WTC11 (cell line): ENCODE measurements at regions not wholly inside any gene's neighbourhood (a gene's known extent, or its start where the extent isn't known, plus 50 kb on each side); places are given as distances from the start of the nearest gene placed in this dataset.

Experiments
- ATAC-seq: fragments of 200-7000 bp; cut with Tn5 transposase; 2 replicates; pipeline ENCODE4 v1.10.0; 2021; ENCODE audit warnings: mild to moderate bottlenecking, moderate library complexity
- CTCF ChIA-PET: fragments of 300-600 bp; sonication (Branson Sonifier 250); formaldehyde crosslinking; loops from one replicate; lab custom pipeline; 2021; ENCODE audit warnings: antibody characterized with exemption; lab: Charles Lee
- POLR2A ChIA-PET: fragments of 350-600 bp; sonication (Branson Sonifier 250); formaldehyde crosslinking; loops from one replicate; lab custom pipeline; 2021; ENCODE audit warnings: antibody characterized with exemption; lab: Charles Lee
- DNase-seq: peaks from one replicate; pipeline ENCODE4 v3.0.0; 2021; ENCODE audit warnings: low spot score
- H3K27ac Mint-ChIP-seq: 2 replicates; pipeline ENCODE4 v1.8.0; 2021; ENCODE audit warnings: mixed read lengths
- H3K27me3 Mint-ChIP-seq: 2 replicates; pipeline ENCODE4 v1.8.0; 2021; ENCODE audit warnings: low read depth, mild to moderate bottlenecking, moderate library complexity, mixed read lengths
- H3K36me3 Mint-ChIP-seq: 2 replicates; pipeline ENCODE4 v1.8.0; 2021; ENCODE audit warnings: mixed read lengths
- H3K4me1 Mint-ChIP-seq: 2 replicates; pipeline ENCODE4 v1.8.0; 2022; ENCODE audit warnings: mixed read lengths
- H3K4me3 Mint-ChIP-seq: 2 replicates; pipeline ENCODE4 v1.8.0; 2021; ENCODE audit warnings: mild to moderate bottlenecking, moderate library complexity, mixed read lengths
- H3K9me3 Mint-ChIP-seq: 2 replicates; pipeline ENCODE4 v1.8.0; 2021; ENCODE audit warnings: mixed read lengths
- CREM ChIP-seq: sonication (generic); formaldehyde crosslinking; IDR thresholded peaks from 2 replicates; pipeline ENCODE4 v1.8.1; 2022; ENCODE audit warnings: mild to moderate bottlenecking, missing genetic modification reagents, moderate library complexity
- CTCF ChIP-seq: fragments of 200-600 bp; IDR thresholded peaks from 2 replicates; pipeline ENCODE4 v1.8.0; 2022; ENCODE audit warnings: antibody characterized with exemption
- E2F1 ChIP-seq: sonication (generic); formaldehyde crosslinking; IDR thresholded peaks from 2 replicates; pipeline ENCODE4 v1.8.0; 2022; ENCODE audit warnings: mild to moderate bottlenecking, missing genetic modification reagents
- ETV6 ChIP-seq: sonication (generic); formaldehyde crosslinking; IDR thresholded peaks from 2 replicates; pipeline ENCODE4 v1.8.1; 2022; ENCODE audit warnings: mild to moderate bottlenecking, missing genetic modification reagents
- GABPB1 ChIP-seq: sonication (generic); formaldehyde crosslinking; IDR thresholded peaks from 2 replicates; pipeline ENCODE4 v1.8.1; 2023; ENCODE audit warnings: mild to moderate bottlenecking, missing genetic modification reagents
- NR1H2 ChIP-seq: sonication (generic); formaldehyde crosslinking; IDR thresholded peaks from 2 replicates; pipeline ENCODE4 v1.9.0; 2021; ENCODE audit warnings: mild to moderate bottlenecking, moderate library complexity, missing genetic modification reagents
- PRDM15 ChIP-seq: sonication (generic); formaldehyde crosslinking; IDR thresholded peaks from 2 replicates; pipeline ENCODE4 v1.8.0; 2022; ENCODE audit warnings: missing genetic modification reagents
- PRRX2 ChIP-seq: fragments of 250-450 bp; sonication (Bioruptor Pico); IDR thresholded peaks from 2 replicates; pipeline ENCODE4 v1.8.0; 2021; ENCODE audit warnings: mild to moderate bottlenecking
- SMAD3 ChIP-seq: sonication (generic); formaldehyde crosslinking; IDR thresholded peaks from 2 replicates; pipeline ENCODE4 v1.8.0; 2022; ENCODE audit warnings: missing genetic modification reagents, mild to moderate bottlenecking, borderline replicate concordance
- ZNF219 ChIP-seq: sonication (generic); formaldehyde crosslinking; IDR thresholded peaks from 2 replicates; pipeline ENCODE4 v1.8.0; 2023; ENCODE audit warnings: missing genetic modification reagents, mild to moderate bottlenecking, borderline replicate concordance
- ZNF512 ChIP-seq: sonication (generic); formaldehyde crosslinking; IDR thresholded peaks from 2 replicates; pipeline ENCODE4 v1.8.1; 2022; ENCODE audit warnings: missing genetic modification reagents, borderline replicate concordance
- ZSCAN18 ChIP-seq: fragments of 250-450 bp; sonication (Bioruptor Pico); IDR thresholded peaks from 2 replicates; pipeline ENCODE4 v2.1.2; 2022; ENCODE audit warnings: mild to moderate bottlenecking, moderate library complexity
- TF ChIP-seq, protein P1 (sequence below): sonication (generic); formaldehyde crosslinking; IDR thresholded peaks from 2 replicates; pipeline ENCODE4 v1.8.0; 2023; ENCODE audit warnings: missing genetic modification reagents
- TF ChIP-seq, protein P2 (sequence below): sonication (generic); formaldehyde crosslinking; IDR thresholded peaks from 2 replicates; pipeline ENCODE4 v1.8.1; 2022; ENCODE audit warnings: mild to moderate bottlenecking, moderate library complexity, missing genetic modification reagents
- TF ChIP-seq, protein P3 (sequence below): sonication (generic); formaldehyde crosslinking; conservative IDR thresholded peaks from 2 replicates; pipeline ENCODE4 v1.8.1; 2022; ENCODE audit warnings: mild to moderate bottlenecking, missing genetic modification reagents
- TF ChIP-seq, protein P4 (sequence below): sonication (generic); formaldehyde crosslinking; IDR thresholded peaks from 2 replicates; pipeline ENCODE4 v1.8.0; 2023; ENCODE audit warnings: missing genetic modification reagents, mild to moderate bottlenecking, borderline replicate concordance
- TF ChIP-seq, protein P5 (sequence below): fragments of 250-450 bp; sonication (Bioruptor Pico); IDR thresholded peaks from 2 replicates; pipeline ENCODE4 v1.9.0; 2021; ENCODE audit warnings: moderate library complexity, mild to moderate bottlenecking, inconsistent platforms, borderline replicate concordance

- TF ChIP-seq, protein P1, sequence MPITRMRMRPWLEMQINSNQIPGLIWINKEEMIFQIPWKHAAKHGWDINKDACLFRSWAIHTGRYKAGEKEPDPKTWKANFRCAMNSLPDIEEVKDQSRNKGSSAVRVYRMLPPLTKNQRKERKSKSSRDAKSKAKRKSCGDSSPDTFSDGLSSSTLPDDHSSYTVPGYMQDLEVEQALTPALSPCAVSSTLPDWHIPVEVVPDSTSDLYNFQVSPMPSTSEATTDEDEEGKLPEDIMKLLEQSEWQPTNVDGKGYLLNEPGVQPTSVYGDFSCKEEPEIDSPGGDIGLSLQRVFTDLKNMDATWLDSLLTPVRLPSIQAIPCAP: no peak
- TF ChIP-seq CREM (no peak), PRRX2 (CRISPR knock-in tag) (no peak), GABPB1 (CRISPR knock-in tag) (no peak), NR1H2 (CRISPR knock-in tag) (no peak)
Observed at GRCh38 chr22:49458708-49459099, 369.0 kb downstream of the BRD1 start (continued).

DNA sequence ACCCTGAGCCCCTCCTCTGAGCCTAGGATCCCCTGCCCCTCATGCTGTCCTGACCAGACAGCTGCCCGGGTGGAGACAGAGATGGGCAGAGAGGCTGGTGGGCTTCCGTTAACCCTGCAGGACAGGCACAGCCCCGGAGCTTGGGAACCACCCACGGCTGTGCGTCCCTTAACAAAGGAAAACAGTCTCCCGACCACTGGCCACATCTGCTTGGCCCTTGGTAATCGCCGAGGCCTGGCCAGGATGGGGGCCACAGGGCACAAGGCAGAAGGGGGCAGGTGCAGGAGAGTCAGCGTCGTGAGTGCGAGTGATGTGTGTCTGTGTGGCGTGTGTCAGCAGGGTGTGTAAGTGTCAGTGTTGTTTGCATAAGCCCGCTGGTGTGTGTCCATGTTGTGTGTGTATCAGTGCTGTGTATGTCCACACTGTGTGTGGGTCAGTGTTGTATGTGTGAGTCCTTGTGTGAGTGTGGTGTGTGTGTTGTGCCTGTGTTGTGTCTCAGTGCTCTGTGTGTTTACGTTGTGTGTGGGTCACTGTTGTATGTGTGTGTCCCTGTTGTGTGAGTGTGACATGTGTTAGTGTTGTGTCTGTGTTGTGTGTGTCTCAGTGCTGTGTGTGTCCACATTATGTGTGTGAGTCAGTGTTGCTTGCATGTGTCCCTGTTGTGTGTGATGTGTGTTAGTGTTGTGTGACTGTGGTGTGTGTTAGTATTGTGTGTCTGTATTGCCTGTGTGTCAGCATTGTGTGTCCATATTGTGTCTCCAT lies 369.5 kb downstream of the BRD1 start:
- H3K27me3 Mint-ChIP-seq: peaks cover 4% of the 10 kb centered on the region
- no peak overlapping the region for H3K4me3 Mint-ChIP-seq
- DNase-seq (no peak), ATAC-seq (no peak)
- no peaks in the 10 kb centered on the region for H3K9me3 Mint-ChIP-seq
- peak overlapping the region; percentile 0; the same call in 1 of the 2 replicates for H3K27ac Mint-ChIP-seq
- CTCF ChIA-PET: no interaction called here
- H3K36me3 Mint-ChIP-seq: no peaks in the 10 kb centered on the region
- POLR2A ChIA-PET: no interaction called here
- peaks cover 28% of the 10 kb centered on the region for H3K4me1 Mint-ChIP-seq
- TF ChIP-seq CREM (no peak), ZNF219 (CRISPR knock-in tag) (no peak), SMAD3 (CRISPR knock-in tag) (no peak), ETV6 (no peak), ZNF512 (CRISPR knock-in tag) (no peak), CTCF (no peak), ZSCAN18 (CRISPR knock-in tag) (no peak), PRDM15 (CRISPR knock-in tag) (no peak), E2F1 (CRISPR knock-in tag) (no peak)
- TF ChIP-seq, protein P2, sequence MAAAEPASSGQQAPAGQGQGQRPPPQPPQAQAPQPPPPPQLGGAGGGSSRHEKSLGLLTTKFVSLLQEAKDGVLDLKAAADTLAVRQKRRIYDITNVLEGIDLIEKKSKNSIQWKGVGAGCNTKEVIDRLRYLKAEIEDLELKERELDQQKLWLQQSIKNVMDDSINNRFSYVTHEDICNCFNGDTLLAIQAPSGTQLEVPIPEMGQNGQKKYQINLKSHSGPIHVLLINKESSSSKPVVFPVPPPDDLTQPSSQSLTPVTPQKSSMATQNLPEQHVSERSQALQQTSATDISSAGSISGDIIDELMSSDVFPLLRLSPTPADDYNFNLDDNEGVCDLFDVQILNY (CRISPR knock-in tag): no peak
- TF ChIP-seq, protein P3, sequence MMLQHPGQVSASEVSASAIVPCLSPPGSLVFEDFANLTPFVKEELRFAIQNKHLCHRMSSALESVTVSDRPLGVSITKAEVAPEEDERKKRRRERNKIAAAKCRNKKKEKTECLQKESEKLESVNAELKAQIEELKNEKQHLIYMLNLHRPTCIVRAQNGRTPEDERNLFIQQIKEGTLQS (CRISPR knock-in tag): no peak
- TF ChIP-seq, protein P4, sequence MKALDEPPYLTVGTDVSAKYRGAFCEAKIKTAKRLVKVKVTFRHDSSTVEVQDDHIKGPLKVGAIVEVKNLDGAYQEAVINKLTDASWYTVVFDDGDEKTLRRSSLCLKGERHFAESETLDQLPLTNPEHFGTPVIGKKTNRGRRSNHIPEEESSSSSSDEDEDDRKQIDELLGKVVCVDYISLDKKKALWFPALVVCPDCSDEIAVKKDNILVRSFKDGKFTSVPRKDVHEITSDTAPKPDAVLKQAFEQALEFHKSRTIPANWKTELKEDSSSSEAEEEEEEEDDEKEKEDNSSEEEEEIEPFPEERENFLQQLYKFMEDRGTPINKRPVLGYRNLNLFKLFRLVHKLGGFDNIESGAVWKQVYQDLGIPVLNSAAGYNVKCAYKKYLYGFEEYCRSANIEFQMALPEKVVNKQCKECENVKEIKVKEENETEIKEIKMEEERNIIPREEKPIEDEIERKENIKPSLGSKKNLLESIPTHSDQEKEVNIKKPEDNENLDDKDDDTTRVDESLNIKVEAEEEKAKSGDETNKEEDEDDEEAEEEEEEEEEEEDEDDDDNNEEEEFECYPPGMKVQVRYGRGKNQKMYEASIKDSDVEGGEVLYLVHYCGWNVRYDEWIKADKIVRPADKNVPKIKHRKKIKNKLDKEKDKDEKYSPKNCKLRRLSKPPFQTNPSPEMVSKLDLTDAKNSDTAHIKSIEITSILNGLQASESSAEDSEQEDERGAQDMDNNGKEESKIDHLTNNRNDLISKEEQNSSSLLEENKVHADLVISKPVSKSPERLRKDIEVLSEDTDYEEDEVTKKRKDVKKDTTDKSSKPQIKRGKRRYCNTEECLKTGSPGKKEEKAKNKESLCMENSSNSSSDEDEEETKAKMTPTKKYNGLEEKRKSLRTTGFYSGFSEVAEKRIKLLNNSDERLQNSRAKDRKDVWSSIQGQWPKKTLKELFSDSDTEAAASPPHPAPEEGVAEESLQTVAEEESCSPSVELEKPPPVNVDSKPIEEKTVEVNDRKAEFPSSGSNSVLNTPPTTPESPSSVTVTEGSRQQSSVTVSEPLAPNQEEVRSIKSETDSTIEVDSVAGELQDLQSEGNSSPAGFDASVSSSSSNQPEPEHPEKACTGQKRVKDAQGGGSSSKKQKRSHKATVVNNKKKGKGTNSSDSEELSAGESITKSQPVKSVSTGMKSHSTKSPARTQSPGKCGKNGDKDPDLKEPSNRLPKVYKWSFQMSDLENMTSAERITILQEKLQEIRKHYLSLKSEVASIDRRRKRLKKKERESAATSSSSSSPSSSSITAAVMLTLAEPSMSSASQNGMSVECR (CRISPR knock-in tag): no peak
- TF ChIP-seq, protein P5, sequence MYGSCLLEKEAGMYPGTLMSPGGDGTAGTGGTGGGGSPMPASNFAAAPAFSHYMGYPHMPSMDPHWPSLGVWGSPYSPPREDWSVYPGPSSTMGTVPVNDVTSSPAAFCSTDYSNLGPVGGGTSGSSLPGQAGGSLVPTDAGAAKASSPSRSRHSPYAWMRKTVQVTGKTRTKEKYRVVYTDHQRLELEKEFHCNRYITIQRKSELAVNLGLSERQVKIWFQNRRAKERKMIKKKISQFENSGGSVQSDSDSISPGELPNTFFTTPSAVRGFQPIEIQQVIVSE (CRISPR knock-in tag): no peak
